Skeletal muscle cell (primary cell): ENCODE measurements at regions not wholly inside any gene's neighbourhood (a gene's known extent, or its start where the extent isn't known, plus 50 kb on each side); places are given as distances from the start of the nearest gene placed in this dataset.

Experiments used
- DNase-seq: peaks from one replicate; pipeline ENCODE4 v3.0.0-alpha.2; 2010; ENCODE audit warnings: low read depth
- H3K4me3 ChIP-seq: 2 replicates; pipeline ENCODE4 v1.5.1; 2011; ENCODE audit warnings: low read depth, mild to moderate bottlenecking, control low read depth, low read length, moderate library complexity

DNA sequence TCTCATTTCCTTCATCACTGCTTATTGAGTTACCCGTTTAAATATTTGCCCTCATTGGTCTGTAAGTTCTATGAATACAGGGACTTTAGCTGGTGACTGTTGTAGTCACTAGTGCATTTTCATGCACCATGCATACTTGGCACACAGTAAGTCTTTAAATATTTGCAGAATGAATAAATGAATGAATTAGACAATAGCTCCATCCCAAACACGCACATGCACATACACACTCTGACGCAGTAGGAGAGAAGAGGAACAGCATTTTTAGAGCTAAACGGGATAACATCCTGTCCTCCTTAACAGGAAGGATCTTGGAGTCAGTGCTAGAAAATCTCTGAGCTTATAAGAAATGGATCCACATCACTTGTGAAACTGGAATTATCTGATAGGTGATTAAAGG lies 447.7 kb downstream of the KIF4B start:
- no peak overlapping the region for H3K4me3 ChIP-seq
- no peak for DNase-seq

DNA sequence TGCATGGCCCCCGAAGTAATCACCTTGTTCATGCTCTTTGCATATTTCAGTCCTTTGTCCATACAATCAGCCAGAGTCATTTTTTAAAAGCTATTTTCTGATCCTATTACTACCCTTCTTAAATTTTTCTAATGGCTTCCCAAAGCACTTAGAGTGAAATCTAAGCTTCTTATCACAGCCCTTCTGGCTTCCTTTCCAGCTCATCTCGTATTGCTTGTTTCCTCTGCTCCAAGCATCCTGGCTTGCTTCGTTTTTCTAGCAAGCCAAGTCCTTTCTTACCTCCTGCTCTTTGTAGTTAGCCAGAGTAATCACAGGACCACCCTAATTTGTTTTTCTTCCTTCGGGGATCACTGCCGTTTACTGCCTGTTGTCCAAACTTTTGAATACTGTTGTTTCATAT lies 453.3 kb downstream of the KIF4B start:
- no peak for DNase-seq
- H3K4me3 ChIP-seq = no peak overlapping the region

DNA sequence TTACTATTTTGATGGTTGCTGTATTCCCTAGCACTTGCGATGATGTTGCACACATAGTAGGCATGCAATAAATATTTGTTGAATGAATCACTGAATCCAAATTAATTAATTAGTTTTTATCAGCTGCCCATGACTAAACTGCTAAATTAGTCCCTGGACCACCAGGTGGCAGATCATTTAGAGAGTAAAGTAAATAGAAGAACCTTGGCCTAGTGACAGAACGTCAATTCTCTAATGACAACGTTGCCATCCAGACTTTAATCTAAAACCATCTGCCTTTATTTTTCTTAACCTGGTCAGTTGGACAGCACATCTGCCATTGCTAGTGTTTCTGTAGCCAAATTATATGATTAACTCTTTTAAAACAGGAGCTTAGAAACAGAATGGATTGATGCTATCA lies 457.5 kb downstream of the KIF4B start:
- no peak for DNase-seq
- no peak overlapping the region for H3K4me3 ChIP-seq

DNA sequence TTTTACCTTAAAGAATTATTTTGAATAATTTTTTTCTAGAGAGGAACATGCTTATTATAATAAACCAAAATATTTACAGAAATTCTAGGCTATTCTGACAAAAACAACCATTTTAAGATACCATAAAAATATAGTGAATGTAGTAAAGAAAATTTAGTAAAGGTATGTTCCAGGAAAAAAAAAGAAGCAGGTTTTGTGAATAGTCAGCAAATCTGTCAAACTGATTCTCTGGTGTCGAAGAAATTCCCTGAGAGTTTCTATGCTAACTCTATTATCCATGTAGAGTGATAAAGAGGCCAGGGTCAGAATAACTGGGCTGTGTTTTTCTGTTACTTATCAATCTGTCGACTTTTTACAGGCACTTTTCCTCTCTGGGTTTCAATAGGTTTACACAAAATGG lies 459.2 kb downstream of the KIF4B start:
- DNase-seq = no peak
- no peak overlapping the region for H3K4me3 ChIP-seq

DNA sequence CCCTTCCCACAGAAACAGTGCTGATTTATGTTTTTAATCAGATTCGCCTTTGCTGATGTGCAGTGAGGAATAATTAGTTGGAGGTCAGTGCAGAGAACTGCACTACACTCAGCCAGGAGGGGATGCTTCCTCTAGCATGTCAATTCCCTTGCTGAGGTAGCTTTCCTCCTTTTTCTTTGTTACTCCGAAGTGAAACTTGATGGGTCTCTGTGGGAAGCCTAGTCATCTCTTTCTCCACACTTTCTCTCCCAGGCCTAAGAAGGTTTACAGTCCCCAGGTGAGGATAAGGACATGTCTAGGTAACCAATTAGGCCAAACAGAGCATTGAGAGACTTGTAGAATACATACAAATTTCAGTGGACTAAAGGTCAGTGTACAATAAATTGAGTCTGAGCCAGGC lies 461.8 kb downstream of the KIF4B start:
- no peak overlapping the region for H3K4me3 ChIP-seq
- no peak for DNase-seq

DNA sequence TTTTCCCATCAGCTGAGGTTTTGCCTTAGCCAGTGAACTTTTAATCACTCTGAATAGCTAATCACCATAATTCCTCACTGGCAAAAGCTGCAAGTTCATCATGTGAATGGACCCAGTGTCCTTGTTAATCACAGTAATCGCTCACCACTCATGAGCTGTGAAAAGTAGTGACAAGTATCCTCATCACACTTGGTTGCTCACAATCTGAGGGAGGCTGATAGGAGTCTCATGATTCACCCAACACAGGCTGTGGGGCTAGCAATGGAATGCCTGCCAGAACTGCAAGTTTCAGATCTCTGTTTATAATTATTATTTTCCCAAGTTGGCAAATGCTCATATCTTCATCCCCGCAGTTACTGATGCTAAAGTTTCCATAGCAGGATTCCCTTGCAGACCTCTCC lies 467.2 kb downstream of the KIF4B start:
- no peak overlapping the region for H3K4me3 ChIP-seq
- DNase-seq = no peak

DNA sequence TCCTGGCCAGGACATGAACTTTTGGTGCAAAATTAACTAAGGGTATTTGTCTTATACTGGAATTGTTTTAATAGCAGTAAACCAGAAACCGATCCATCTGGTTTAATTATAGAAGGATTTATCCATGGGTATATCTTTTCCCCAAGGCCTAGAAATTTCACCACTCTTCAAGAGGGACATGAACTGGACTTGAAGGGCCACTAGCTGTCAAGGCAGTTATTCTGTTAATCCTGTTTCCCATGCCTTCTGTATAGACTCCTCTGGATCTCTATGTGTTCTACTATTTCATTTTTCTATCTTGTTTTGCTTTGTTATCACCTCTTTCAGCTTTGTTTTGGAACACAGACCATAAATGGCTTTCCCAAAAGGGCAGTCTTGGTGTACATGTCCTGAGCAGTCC lies 467.6 kb downstream of the KIF4B start:
- H3K4me3 ChIP-seq = no peak overlapping the region
- DNase-seq = no peak

DNA sequence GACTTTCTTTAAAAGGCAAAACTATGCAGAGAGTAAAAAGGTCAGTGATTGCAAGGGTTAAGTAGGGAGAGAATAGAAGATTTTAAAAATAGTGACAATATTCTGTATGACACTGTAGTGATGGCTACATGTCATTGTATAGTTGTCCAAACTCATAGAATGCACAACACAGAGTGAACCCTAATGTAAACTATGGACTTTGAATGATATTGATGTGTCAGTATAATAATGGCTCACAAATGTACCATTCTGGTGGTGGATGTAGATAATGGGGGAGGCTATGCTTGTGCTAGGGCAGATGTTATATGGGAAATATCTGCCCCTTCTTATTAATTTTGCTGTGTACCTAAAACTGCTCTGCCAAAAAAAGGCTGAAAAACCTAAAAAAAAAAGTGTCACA lies 468.9 kb downstream of the KIF4B start:
- no peak overlapping the region for H3K4me3 ChIP-seq
- DNase-seq = no peak

DNA sequence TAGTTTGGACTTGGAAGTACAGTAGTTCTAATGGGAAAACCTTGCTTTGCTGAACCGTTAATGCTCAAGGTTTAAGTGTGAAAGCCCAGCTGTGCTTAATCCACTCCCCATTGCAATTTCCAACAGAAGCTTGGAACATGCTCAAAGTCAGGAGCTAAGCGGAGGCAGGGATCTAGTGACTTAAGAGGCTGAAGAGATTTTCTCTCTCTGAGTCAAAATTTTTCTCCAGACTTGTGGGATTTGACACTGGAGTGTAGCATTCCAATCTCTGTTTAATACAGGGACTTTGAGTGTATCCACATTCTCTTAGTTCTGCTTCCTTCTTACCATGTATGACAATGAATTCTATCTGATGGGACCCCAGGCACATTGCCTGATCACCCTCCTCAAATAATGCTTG lies 471.8 kb downstream of the KIF4B start:
- no peak for DNase-seq
- no peak overlapping the region for H3K4me3 ChIP-seq

DNA sequence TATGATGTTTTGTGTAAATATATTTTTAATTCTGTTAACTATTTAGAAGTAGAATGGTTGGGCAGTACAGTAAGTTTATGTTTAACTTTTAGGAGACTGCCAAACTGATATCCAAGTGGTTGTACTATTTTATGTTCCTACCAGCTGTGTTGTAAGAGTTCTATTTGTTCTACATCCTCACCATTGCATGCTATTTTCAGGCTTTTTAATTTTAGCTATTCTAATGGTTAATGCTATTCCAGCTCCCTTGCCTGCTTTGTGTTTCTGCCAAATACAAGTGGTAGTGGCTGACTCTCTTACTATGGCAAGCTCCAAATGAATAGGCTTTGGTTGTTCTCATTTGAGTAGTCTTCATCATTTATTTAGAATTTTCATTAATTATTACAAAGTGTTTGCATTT lies 476.4 kb downstream of the KIF4B start:
- no peak for DNase-seq
- H3K4me3 ChIP-seq = no peak overlapping the region

DNA sequence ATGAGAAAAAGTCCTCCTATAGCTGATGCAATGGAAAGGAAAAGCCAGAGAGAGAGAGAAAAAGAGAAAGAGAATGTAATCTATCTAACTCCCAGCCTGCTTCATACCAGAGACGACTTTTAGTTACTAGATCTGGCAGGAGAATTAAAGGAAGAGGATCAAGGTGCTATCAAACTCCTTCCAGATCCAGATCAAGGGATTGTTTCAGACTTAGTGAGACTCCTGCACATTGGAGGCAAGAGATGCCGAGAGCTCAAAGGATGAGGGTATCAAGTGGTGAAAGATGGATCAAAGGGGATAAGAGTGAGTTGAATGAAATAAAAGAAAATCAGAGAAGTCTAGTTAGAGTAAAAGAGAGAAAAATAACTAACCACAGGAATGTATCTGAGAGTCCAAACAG lies 478.6 kb downstream of the KIF4B start:
- H3K4me3 ChIP-seq = no peak overlapping the region
- DNase-seq = no peak

DNA sequence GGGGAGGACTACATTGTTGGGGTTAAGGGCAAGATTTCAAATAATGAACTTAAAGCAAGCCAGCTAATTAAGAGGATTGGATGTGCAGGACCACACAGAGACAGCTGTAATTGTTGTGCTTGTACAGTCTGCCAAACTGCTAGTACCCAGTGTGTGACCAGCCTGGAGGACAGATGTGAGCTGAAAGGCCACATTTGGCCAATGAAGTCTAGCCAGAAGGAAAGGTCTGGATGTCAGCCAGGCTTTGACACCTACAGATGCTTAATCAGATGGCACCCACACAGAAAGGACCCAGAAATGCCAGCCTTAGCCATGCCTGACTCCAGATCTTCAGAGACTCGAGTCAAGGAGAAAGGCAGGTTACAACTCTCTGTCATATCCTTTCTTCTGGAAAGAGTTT lies 491.1 kb downstream of the KIF4B start:
- no peak for DNase-seq
- H3K4me3 ChIP-seq = no peak overlapping the region

DNA sequence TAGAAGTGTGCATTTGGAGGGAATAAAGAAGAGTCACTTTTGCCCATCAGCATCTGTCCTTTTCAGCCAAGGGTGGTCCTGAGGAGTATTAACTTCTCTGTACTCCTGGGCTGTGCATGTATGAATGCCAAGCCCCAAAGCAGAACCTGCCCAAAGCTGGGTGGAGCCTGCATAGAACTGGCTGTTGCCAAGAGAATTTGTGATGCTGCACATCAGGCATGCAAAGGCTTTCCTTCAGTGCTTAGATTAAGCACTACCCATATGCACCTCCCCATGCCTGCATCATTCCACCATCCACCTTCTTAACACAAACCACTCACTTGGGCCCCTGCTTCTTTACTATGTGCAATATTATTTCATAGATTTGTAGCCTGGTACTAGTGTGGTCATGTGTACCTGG lies 493.8 kb downstream of the KIF4B start:
- H3K4me3 ChIP-seq = no peak overlapping the region
- no peak for DNase-seq

DNA sequence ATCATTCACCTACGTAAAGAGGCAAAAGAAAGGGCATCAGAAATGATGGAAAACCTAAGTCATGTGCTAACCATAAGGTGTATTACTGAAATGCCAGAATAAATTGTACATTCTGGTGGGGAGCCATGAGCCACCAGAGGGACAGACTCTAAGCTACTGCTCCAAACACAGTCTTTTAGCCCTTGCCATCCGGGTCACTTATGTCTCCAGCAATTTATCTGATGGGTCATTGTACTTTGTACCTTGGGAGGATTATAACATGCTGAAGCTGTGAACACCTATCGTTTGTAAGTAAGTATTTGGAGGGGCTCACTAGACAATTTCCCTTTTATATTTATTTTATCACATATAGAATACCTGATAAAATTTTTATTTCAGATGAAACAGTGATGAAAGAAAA lies 495.1 kb downstream of the KIF4B start:
- no peak overlapping the region for H3K4me3 ChIP-seq
- DNase-seq = no peak

DNA sequence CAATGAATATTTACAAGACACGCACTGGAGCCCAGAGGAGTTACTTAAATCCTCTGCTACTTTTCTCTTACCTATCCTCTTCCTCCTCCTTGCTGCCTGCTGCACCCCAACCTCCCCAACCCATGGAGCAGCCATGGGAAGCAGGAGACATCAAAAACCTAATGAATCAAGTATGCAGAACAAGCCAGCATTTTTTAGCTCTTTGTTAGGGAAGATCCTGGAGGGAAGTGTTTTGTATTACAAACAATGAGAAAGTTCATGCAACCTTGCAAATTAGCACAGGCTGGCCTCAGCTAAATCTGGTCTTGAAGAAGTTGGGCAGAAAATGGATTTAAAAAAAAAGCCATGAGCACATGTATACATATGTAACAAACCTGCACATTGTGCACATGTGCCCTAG lies 498.8 kb downstream of the KIF4B start:
- H3K4me3 ChIP-seq = no peak overlapping the region
- no peak for DNase-seq

DNA sequence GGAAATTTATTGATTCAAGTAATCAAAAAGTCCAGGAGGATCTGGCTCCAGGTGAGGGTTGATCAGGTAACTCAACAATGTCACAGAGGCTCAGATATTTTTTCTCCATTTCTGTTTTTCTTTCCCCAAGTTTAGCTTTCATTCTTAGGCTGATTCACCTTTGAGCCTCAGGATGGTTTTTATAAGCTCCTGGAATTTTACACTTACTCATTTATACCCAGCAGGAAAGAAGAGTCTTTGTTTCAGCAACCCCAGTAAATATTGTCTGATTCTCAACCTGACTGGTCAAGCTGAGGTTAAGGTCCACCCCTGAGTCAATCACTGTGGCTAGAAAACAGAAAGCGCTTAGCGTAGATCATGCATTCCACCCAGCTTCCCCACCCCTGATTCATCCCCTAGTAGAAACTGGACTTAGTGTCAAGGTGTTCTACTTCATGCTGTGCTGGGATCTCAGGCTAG lies 500.6 kb downstream of the KIF4B start:
- H3K4me3 ChIP-seq = no peak overlapping the region
- DNase-seq = no peak

DNA sequence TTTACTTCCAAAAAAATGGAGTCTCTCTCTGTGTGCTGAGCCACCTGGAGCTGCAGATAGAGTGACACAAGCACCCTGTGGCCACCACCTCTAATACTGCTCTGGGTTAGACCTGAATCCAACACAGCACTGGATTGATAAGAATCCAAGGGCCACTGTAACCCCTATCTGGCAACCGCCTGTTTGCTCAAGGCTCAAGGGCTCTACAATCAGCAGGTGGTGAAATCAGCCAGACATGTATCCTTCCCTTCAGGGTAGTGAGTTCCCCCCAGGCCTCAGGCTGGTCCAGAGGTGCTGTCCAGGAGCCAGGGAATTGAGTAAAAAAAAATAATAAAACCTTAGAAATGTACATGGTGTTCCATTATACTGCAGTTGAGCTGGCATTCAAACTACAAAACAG lies 509.0 kb downstream of the KIF4B start:
- no peak for DNase-seq
- H3K4me3 ChIP-seq = no peak overlapping the region

DNA sequence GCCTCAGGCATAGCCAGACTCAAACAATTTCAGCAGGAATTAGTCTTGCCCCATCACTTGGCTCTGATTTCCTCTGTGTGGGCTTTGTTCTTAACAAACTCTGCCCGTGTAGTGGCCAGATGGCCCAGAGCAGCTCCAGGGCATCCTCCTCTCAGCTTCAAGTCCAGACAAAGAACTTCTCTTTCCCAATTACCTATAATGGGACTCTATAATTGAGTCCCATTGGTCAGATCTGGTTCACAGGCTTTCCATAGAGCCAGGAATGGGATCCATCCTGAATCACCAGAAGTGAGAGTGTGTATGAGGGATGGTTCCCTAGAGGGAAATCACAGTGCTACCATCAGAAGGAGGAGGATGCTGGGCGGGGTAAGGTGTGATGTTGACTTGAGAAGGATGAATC lies 515.8 kb downstream of the KIF4B start:
- DNase-seq = peak; percentile 19
- H3K4me3 ChIP-seq = no peak overlapping the region

DNA sequence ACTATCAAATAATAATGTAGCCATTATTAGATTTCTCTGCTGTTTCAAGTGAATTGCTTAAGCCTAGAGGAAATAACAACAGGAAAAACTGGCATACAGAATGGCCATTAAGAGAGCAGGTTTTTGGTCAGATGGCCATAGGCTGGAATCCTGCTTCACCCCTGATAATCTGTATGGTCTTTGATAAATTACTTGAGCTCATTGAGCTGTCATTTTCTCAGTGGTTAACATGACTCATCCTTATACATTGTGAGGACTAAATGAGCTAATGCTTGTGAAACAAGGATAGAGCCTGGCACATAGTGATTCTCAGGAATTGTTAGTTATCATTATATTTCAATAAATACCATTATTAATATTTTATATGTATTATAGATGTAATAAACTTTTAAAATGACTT lies 516.5 kb downstream of the KIF4B start:
- peak; percentile 23 for DNase-seq
- no peak overlapping the region for H3K4me3 ChIP-seq

DNA sequence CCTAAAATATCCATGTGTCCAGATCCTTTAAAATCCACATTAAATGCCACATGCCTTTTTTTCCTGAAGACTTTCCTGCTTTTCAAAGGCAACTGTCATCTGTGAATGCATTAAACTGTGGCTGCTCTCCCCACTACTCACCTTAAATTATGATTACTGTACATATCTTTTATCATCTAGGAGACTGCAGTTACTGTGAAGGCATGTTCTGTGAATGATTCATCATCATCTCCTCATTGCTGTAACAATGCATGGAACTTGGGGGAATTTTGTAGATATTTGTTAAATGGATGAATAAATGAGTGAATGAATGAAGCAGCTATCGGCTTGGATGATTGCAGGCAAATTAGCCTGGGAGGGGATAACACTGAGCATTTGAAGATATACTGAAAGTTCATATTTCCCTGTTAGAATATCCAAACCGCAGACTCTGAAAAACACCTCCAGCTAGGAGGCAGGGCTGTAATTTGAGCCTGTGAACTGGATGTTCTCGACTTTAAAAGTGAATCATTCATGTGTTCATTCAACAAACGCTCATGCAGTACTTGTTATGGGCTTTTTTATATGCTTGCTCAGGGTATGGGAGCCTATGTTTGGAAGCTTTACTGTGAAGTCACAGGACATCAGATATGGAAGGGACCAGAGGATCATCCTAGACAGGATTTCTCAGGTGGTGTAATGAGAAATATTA lies 519.2 kb downstream of the KIF4B start:
- peak; percentile 52 for DNase-seq
- no peak overlapping the region for H3K4me3 ChIP-seq

DNA sequence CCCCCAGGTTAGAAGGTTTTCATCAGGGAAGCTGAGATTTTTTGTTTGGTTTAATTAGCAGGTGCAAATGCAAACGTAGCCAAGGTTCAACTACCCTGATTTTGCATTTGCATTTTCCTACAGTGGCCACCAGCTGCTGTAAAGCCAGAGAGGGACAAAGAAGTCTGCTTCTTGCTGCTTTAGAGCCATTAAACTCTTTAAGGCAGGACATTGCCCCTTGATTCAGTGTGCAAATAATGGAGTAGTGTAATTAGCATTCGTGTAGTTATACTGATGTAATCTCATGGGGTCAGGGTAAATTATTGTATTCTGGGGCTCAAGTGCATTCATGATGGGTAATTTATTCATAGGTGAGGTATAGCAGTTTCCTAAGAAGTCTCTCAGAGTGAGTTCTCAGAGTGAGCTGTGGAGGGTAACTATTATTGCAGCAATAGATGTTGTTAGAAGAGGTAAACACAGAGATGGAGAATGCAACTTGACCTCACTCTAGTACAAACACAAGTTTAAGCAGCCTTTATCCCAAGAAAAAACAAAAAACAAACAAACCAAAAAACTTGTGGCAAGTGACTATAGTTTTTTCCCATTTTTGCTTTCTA lies 526.5 kb downstream of the KIF4B start:
- no peak overlapping the region for H3K4me3 ChIP-seq
- DNase-seq = no peak

DNA sequence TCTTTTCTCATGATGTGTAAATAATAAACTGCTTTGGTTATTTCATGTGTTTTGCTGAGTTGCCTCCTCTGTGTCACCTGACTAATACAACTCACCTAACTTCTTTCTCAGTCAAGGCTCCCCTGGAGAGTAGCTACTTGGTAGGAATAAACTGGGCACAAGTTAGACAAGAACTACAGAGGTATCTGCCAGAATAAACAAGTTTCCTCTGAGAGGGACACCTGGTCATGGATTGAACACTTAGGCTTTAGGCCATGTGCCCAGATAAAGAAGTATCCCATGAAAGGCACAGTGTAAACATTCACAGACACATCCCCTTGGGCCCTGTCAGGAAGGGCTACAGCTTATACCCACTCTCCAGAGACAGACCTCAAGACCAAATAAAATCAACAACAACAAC lies 532.5 kb downstream of the KIF4B start:
- H3K4me3 ChIP-seq = no peak overlapping the region
- DNase-seq = no peak
